ENCODE measurements at regions not wholly inside any gene's neighbourhood (a gene's known extent, or its start where the extent isn't known, plus 50 kb on each side); places are given as distances from the start of the nearest gene placed in this dataset.
A peak's percentile ranks its signal among the peaks of the same experiment; 100 is the strongest.

- ChIA-PET POLR2A (no interaction called here), CTCF (no interaction called here)
- Histone ChIP-seq H3K4me3 (ENCODE audit: low read length) (no peak overlapping the region), H3K36me3 (ENCODE audit: insufficient read depth, low read length) (no peaks in the 10 kb centered on the region), H3K9me3 (ENCODE audit: low read length) (no peaks in the 10 kb centered on the region), H3K27ac (ENCODE audit: low read depth, low read length) (no peak overlapping the region), H3K27me3 (ENCODE audit: insufficient read depth, low read length, poor library complexity, severe bottlenecking) (no peaks in the 10 kb centered on the region), H3K4me1 (ENCODE audit: insufficient read depth, low read length) (no peaks in the 10 kb centered on the region)
- Mint-ChIP-seq H3K9me3 (peaks cover 0 to 6% (median under 1%) of the 10 kb centered on the region in 5 donors), H3K27me3 (no peaks in the 10 kb centered on the region), H3K4me3 (no peak overlapping the region), H3K36me3 (no peaks in the 10 kb centered on the region), H3K27ac (no peak overlapping the region), H3K4me1 (no peaks in the 10 kb centered on the region)
- DNase-seq: no peak
Observed at GRCh38 chr13:109332506-109333499, 453.6 kb downstream of the IRS2 start.

- Mint-ChIP-seq H3K9me3 (peaks cover 0 to 9% (median 4%) of the 10 kb centered on the region in 5 donors), H3K27ac (no peak overlapping the region), H3K27me3 (no peaks in the 10 kb centered on the region), H3K4me3 (no peak overlapping the region), H3K4me1 (no peaks in the 10 kb centered on the region), H3K36me3 (no peaks in the 10 kb centered on the region)
- H3K36me3 ChIP-seq (ENCODE audit: insufficient read depth, low read length): no peaks in the 10 kb centered on the region
- POLR2A ChIA-PET: no interaction called here
- H3K4me3 ChIP-seq (ENCODE audit: low read length): no peak overlapping the region
- DNase-seq: no peak
- no peaks in the 10 kb centered on the region for H3K9me3 ChIP-seq (ENCODE audit: low read length)
- H3K27me3 ChIP-seq (ENCODE audit: insufficient read depth, low read length, poor library complexity, severe bottlenecking): no peaks in the 10 kb centered on the region
- H3K4me1 ChIP-seq (ENCODE audit: insufficient read depth, low read length): no peaks in the 10 kb centered on the region
- no peak overlapping the region for H3K27ac ChIP-seq (ENCODE audit: low read depth, low read length)
- CTCF ChIA-PET: no interaction called here
Observed at GRCh38 chr13:109331898-109332297, 454.5 kb downstream of the IRS2 start.

GRCh38 chr13:109331011-109331433 is 455.4 kb downstream of the IRS2 start:
- no peaks in the 10 kb centered on the region for H3K9me3 ChIP-seq (ENCODE audit: low read length)
- no peak overlapping the region for H3K27ac Mint-ChIP-seq
- H3K27me3 ChIP-seq (ENCODE audit: insufficient read depth, low read length, poor library complexity, severe bottlenecking): no peaks in the 10 kb centered on the region
- no peaks in the 10 kb centered on the region for H3K27me3 Mint-ChIP-seq
- DNase-seq: no peak
- ChIA-PET POLR2A (no interaction called here), CTCF (no interaction called here)
- H3K4me1 Mint-ChIP-seq: no peaks in the 10 kb centered on the region
- no peaks in the 10 kb centered on the region for H3K36me3 ChIP-seq (ENCODE audit: insufficient read depth, low read length)
- H3K4me1 ChIP-seq (ENCODE audit: insufficient read depth, low read length): no peaks in the 10 kb centered on the region
- peaks cover 0 to 9% (median 0%) of the 10 kb centered on the region in 5 donors for H3K9me3 Mint-ChIP-seq
- no peak overlapping the region for H3K4me3 ChIP-seq (ENCODE audit: low read length)
- no peak overlapping the region for H3K27ac ChIP-seq (ENCODE audit: low read depth, low read length)
- H3K4me3 Mint-ChIP-seq: no peak overlapping the region
- no peaks in the 10 kb centered on the region for H3K36me3 Mint-ChIP-seq

- CTCF ChIA-PET: no interaction called here
- no peak overlapping the region for H3K27ac Mint-ChIP-seq
- Histone ChIP-seq H3K27me3 (ENCODE audit: insufficient read depth, low read length, poor library complexity, severe bottlenecking) (no peaks in the 10 kb centered on the region), H3K9me3 (ENCODE audit: low read length) (no peaks in the 10 kb centered on the region), H3K36me3 (ENCODE audit: insufficient read depth, low read length) (no peaks in the 10 kb centered on the region), H3K4me1 (ENCODE audit: insufficient read depth, low read length) (no peaks in the 10 kb centered on the region), H3K4me3 (ENCODE audit: low read length) (no peak overlapping the region), H3K27ac (ENCODE audit: low read depth, low read length) (no peak overlapping the region)
- H3K4me3 Mint-ChIP-seq: no peak overlapping the region
- POLR2A ChIA-PET: no interaction called here
- no peak for DNase-seq
- no peaks in the 10 kb centered on the region for H3K27me3 Mint-ChIP-seq
- H3K9me3 Mint-ChIP-seq: peaks cover 0 to 6% (median 0%) of the 10 kb centered on the region in 5 donors
- no peaks in the 10 kb centered on the region for H3K4me1 Mint-ChIP-seq
- no peaks in the 10 kb centered on the region for H3K36me3 Mint-ChIP-seq
Observed at GRCh38 chr13:109330123-109330522, 456.3 kb downstream of the IRS2 start.

- Histone ChIP-seq H3K27me3 (ENCODE audit: insufficient read depth, low read length, poor library complexity, severe bottlenecking) (no peaks in the 10 kb centered on the region), H3K4me1 (ENCODE audit: insufficient read depth, low read length) (no peaks in the 10 kb centered on the region), H3K27ac (ENCODE audit: low read depth, low read length) (no peak overlapping the region), H3K36me3 (ENCODE audit: insufficient read depth, low read length) (no peaks in the 10 kb centered on the region), H3K9me3 (ENCODE audit: low read length) (no peaks in the 10 kb centered on the region), H3K4me3 (ENCODE audit: low read length) (no peak overlapping the region)
- POLR2A ChIA-PET: no interaction called here
- no peaks in the 10 kb centered on the region for H3K36me3 Mint-ChIP-seq
- H3K27me3 Mint-ChIP-seq: no peaks in the 10 kb centered on the region
- H3K4me3 Mint-ChIP-seq: no peak overlapping the region
- peaks cover 0 to 6% (median 0%) of the 10 kb centered on the region in 5 donors for H3K9me3 Mint-ChIP-seq
- no peak for DNase-seq
- H3K27ac Mint-ChIP-seq: no peak overlapping the region
- CTCF ChIA-PET: no interaction called here
- H3K4me1 Mint-ChIP-seq: no peaks in the 10 kb centered on the region
Observed at GRCh38 chr13:109329175-109329574, 457.2 kb downstream of the IRS2 start.

GRCh38 chr13:109326601-109327000 is 459.8 kb downstream of the IRS2 start:
- Histone ChIP-seq H3K4me1 (ENCODE audit: insufficient read depth, low read length) (no peaks in the 10 kb centered on the region), H3K4me3 (ENCODE audit: low read length) (no peak overlapping the region), H3K27me3 (ENCODE audit: insufficient read depth, low read length, poor library complexity, severe bottlenecking) (no peaks in the 10 kb centered on the region), H3K9me3 (ENCODE audit: low read length) (no peaks in the 10 kb centered on the region), H3K27ac (ENCODE audit: low read depth, low read length) (no peak overlapping the region), H3K36me3 (ENCODE audit: insufficient read depth, low read length) (no peaks in the 10 kb centered on the region)
- Mint-ChIP-seq H3K36me3 (no peaks in the 10 kb centered on the region), H3K9me3 (peaks cover 0 to 8% (median 0%) of the 10 kb centered on the region in 5 donors), H3K4me1 (no peaks in the 10 kb centered on the region), H3K27ac (peak overlapping the region in 1 of 8 donors; percentile 24), H3K4me3 (no peak overlapping the region), H3K27me3 (no peaks in the 10 kb centered on the region)
- DNase-seq: no peak
- POLR2A ChIA-PET: no interaction called here
- CTCF ChIA-PET: no interaction called here

GRCh38 chr13:109323338-109323737 is 463.0 kb downstream of the IRS2 start:
- Histone ChIP-seq H3K4me3 (ENCODE audit: low read length) (no peak overlapping the region), H3K27me3 (ENCODE audit: insufficient read depth, low read length, poor library complexity, severe bottlenecking) (no peaks in the 10 kb centered on the region), H3K27ac (ENCODE audit: low read depth, low read length) (no peak overlapping the region), H3K36me3 (ENCODE audit: insufficient read depth, low read length) (no peaks in the 10 kb centered on the region), H3K4me1 (ENCODE audit: insufficient read depth, low read length) (no peaks in the 10 kb centered on the region), H3K9me3 (ENCODE audit: low read length) (no peaks in the 10 kb centered on the region)
- Mint-ChIP-seq H3K4me3 (no peak overlapping the region), H3K36me3 (no peaks in the 10 kb centered on the region), H3K27me3 (peaks cover 0 to 1% of the 10 kb centered on the region in 2 donors), H3K4me1 (no peaks in the 10 kb centered on the region), H3K27ac (no peak overlapping the region), H3K9me3 (peaks cover 0 to 5% (median 4%) of the 10 kb centered on the region in 5 donors)
- POLR2A ChIA-PET: no interaction called here
- CTCF ChIA-PET: no interaction called here
- DNase-seq: no peak

- POLR2A ChIA-PET: no interaction called here
- no peak overlapping the region for H3K27ac Mint-ChIP-seq
- CTCF ChIA-PET: no interaction called here
- H3K27ac ChIP-seq (ENCODE audit: low read depth, low read length): no peak overlapping the region
- H3K9me3 ChIP-seq (ENCODE audit: low read length): no peaks in the 10 kb centered on the region
- H3K36me3 Mint-ChIP-seq: no peaks in the 10 kb centered on the region
- peaks cover 0 to 3% of the 10 kb centered on the region in 2 donors for H3K27me3 Mint-ChIP-seq
- H3K27me3 ChIP-seq (ENCODE audit: insufficient read depth, low read length, poor library complexity, severe bottlenecking): no peaks in the 10 kb centered on the region
- peaks cover 0 to 7% (median 2%) of the 10 kb centered on the region in 5 donors for H3K9me3 Mint-ChIP-seq
- no peak for DNase-seq
- H3K36me3 ChIP-seq (ENCODE audit: insufficient read depth, low read length): no peaks in the 10 kb centered on the region
- H3K4me1 Mint-ChIP-seq: no peaks in the 10 kb centered on the region
- no peak overlapping the region for H3K4me3 Mint-ChIP-seq
- H3K4me1 ChIP-seq (ENCODE audit: insufficient read depth, low read length): no peaks in the 10 kb centered on the region
- H3K4me3 ChIP-seq (ENCODE audit: low read length): no peak overlapping the region
Observed at GRCh38 chr13:109318945-109319590, 467.3 kb downstream of the IRS2 start.

All from CD8-positive, alpha-beta memory T cell (primary cell).